SU-DHL-6 (cell line): ENCODE measurements at regions not wholly inside any gene's neighbourhood (a gene's known extent, or its start where the extent isn't known, plus 50 kb on each side); places are given as distances from the start of the nearest gene placed in this dataset.

ENCODE experiments used
- H2AFZ ChIP-seq: fragments of 200-600 bp; sonication (generic); 2 replicates; pipeline ENCODE4 v1.6.1; 2014; ENCODE audit warnings: low read depth, mild to moderate bottlenecking, moderate library complexity, mixed read lengths, antibody characterized with exemption, low read length; ENCODE audit not compliant: severe bottlenecking
- H3F3A ChIP-seq: fragments of 200-600 bp; shearing (Covaris generic); 2 replicates; pipeline ENCODE4 v1.6.0; 2016; ENCODE audit warnings: antibody characterized with exemption, mild to moderate bottlenecking; ENCODE audit not compliant: insufficient read depth
- H3K27ac ChIP-seq: fragments of 200-600 bp; sonication (generic); 2 replicates; pipeline ENCODE4 v1.5.1; 2016; ENCODE audit warnings: low read depth, mild to moderate bottlenecking, low read length, moderate library complexity, mixed read lengths
- H3K27me3 ChIP-seq: fragments of 200-600 bp; sonication (generic), shearing (Covaris generic); 2 replicates; pipeline ENCODE4 v1.6.0; 2014; ENCODE audit warnings: mild to moderate bottlenecking, low read length
- H3K36me3 ChIP-seq: fragments of 200-600 bp; sonication (generic); 2 replicates; pipeline ENCODE4 v1.6.1; 2014; ENCODE audit warnings: mild to moderate bottlenecking, low read length, mixed read lengths
- H3K4me2 ChIP-seq: fragments of 300-600, 200-600 bp; shearing (Covaris generic), sonication (generic); 2 replicates; pipeline ENCODE4 v1.6.0; 2014; ENCODE audit warnings: low read length, low read depth, mild to moderate bottlenecking; ENCODE audit not compliant: poor library complexity, severe bottlenecking
- H3K4me3 ChIP-seq: fragments of 200-600 bp; sonication (generic); 2 replicates; pipeline ENCODE4 v1.5.1; 2014; ENCODE audit warnings: antibody characterized with exemption, low read length, mild to moderate bottlenecking, mixed read lengths; ENCODE audit not compliant: insufficient read depth, poor library complexity, severe bottlenecking
- H3K79me2 ChIP-seq: fragments of 200-600 bp; sonication (generic); 2 replicates; pipeline ENCODE4 v1.6.1; 2014; ENCODE audit warnings: mild to moderate bottlenecking, low read length, moderate library complexity; ENCODE audit not compliant: insufficient read depth
- H3K9ac ChIP-seq: fragments of 200-600 bp; sonication (generic); 2 replicates; pipeline ENCODE4 v1.7.0; 2014; ENCODE audit warnings: mild to moderate bottlenecking, low read length
- H3K9me2 ChIP-seq: fragments of 200-600 bp; sonication (generic); replicated peaks from 2 replicates; pipeline ENCODE4 v1.6.1; 2014; ENCODE audit warnings: low read length; ENCODE audit not compliant: insufficient read depth
- H3K9me3 ChIP-seq: fragments of 200-600 bp; sonication (generic); 2 replicates; pipeline ENCODE4 v1.6.1; 2014; ENCODE audit warnings: low read length, mixed read lengths; ENCODE audit not compliant: insufficient read depth
- H4K20me1 ChIP-seq: fragments of 200-600 bp; sonication (generic); 2 replicates; pipeline ENCODE4 v1.6.1; 2014; ENCODE audit warnings: low read depth, mild to moderate bottlenecking, antibody characterized with exemption, low read length, moderate library complexity, mixed read lengths
- CTCF ChIP-seq: fragments of 200-600 bp; sonication (generic); IDR thresholded peaks from one replicate; pipeline ENCODE4 v1.5.1; 2017; ENCODE audit warnings: antibody characterized with exemption, mild to moderate bottlenecking, low read length, moderate library complexity; ENCODE audit not compliant: insufficient read depth, poor library complexity, severe bottlenecking
- EZH2phosphoT487 ChIP-seq: fragments of 200-600 bp; sonication (generic), shearing (Covaris generic); conservative IDR thresholded peaks from 2 replicates; pipeline ENCODE4 v1.6.1; 2018; ENCODE audit warnings: mild to moderate bottlenecking, antibody characterized with exemption, low read length, moderate library complexity, mixed read lengths

GRCh38 chr2:122194546-122194945 lies 439.1 kb downstream of the TSN start:
- Histone ChIP-seq H3K9ac (no peak overlapping the region), H3F3A (no peaks in the 10 kb centered on the region), H2AFZ (no peak overlapping the region), H3K4me3 (no peak overlapping the region), H3K9me3 (no peaks in the 10 kb centered on the region), H3K79me2 (no peaks in the 10 kb centered on the region), H3K27me3 (no peaks in the 10 kb centered on the region), H3K9me2 (no peaks in the 10 kb centered on the region), H4K20me1 (no peaks in the 10 kb centered on the region), H3K27ac (no peak overlapping the region), H3K4me2 (no peak overlapping the region), H3K36me3 (no peaks in the 10 kb centered on the region)
- TF ChIP-seq EZH2phosphoT487 (no peak), CTCF (no peak)

GRCh38 chr2:122203523-122203922 lies 448.1 kb downstream of the TSN start:
- Histone ChIP-seq H3K4me3 (no peak overlapping the region), H3K9me2 (no peaks in the 10 kb centered on the region), H3K9me3 (no peaks in the 10 kb centered on the region), H3K9ac (no peak overlapping the region), H3F3A (no peaks in the 10 kb centered on the region), H3K36me3 (no peaks in the 10 kb centered on the region), H3K4me2 (no peak overlapping the region), H2AFZ (no peak overlapping the region), H3K27me3 (no peaks in the 10 kb centered on the region), H3K27ac (no peak overlapping the region), H4K20me1 (no peaks in the 10 kb centered on the region), H3K79me2 (no peaks in the 10 kb centered on the region)
- TF ChIP-seq CTCF (no peak), EZH2phosphoT487 (no peak)

- H3K27ac ChIP-seq = no peak overlapping the region
- H3K9me3 ChIP-seq = no peaks in the 10 kb centered on the region
- H3K9ac ChIP-seq = no peak overlapping the region
- no peak overlapping the region for H2AFZ ChIP-seq
- no peaks in the 10 kb centered on the region for H3K27me3 ChIP-seq
- no peak overlapping the region for H3K4me2 ChIP-seq
- no peaks in the 10 kb centered on the region for H3K36me3 ChIP-seq
- H3F3A ChIP-seq = no peaks in the 10 kb centered on the region
- no peaks in the 10 kb centered on the region for H3K9me2 ChIP-seq
- no peak overlapping the region for H3K4me3 ChIP-seq
- TF ChIP-seq CTCF = no peak
- TF ChIP-seq EZH2phosphoT487 = no peak
- H3K79me2 ChIP-seq = no peaks in the 10 kb centered on the region
- no peaks in the 10 kb centered on the region for H4K20me1 ChIP-seq
Measured at GRCh38 chr2:122205641-122206040, 450.2 kb downstream of the TSN start.

- Histone ChIP-seq H3K27ac (no peak overlapping the region), H3F3A (no peaks in the 10 kb centered on the region), H3K9me2 (no peaks in the 10 kb centered on the region), H3K27me3 (no peaks in the 10 kb centered on the region), H3K9ac (no peak overlapping the region), H3K79me2 (no peaks in the 10 kb centered on the region), H3K4me2 (no peak overlapping the region), H2AFZ (no peak overlapping the region), H3K4me3 (no peak overlapping the region), H4K20me1 (no peaks in the 10 kb centered on the region), H3K9me3 (no peaks in the 10 kb centered on the region), H3K36me3 (no peaks in the 10 kb centered on the region)
- TF ChIP-seq EZH2phosphoT487 (no peak), CTCF (no peak)
Measured at GRCh38 chr2:122206101-122206500, 450.6 kb downstream of the TSN start.
